Ectodermal cell (in vitro differentiated cells): ENCODE measurements at regions not wholly inside any gene's neighbourhood (a gene's known extent, or its start where the extent isn't known, plus 50 kb on each side); places are given as distances from the start of the nearest gene placed in this dataset.

Experiments
- H3K27ac ChIP-seq: 2 replicates; pipeline ENCODE4 v1.7.0; 2013; ENCODE audit warnings: mild to moderate bottlenecking, low read depth, low read length; ENCODE audit not compliant: insufficient read depth, poor library complexity, severe bottlenecking
- H3K27me3 ChIP-seq: 2 replicates; pipeline ENCODE4 v1.7.0; 2013; ENCODE audit warnings: mild to moderate bottlenecking, low read length; ENCODE audit not compliant: insufficient read depth, control insufficient read depth, poor library complexity, severe bottlenecking
- H3K36me3 ChIP-seq: one replicate; pipeline ENCODE4 v1.7.0; 2013; ENCODE audit warnings: low read length; ENCODE audit not compliant: control insufficient read depth, insufficient read depth
- H3K4me1 ChIP-seq: one replicate; pipeline ENCODE4 v1.7.0; 2013; ENCODE audit warnings: low read length; ENCODE audit not compliant: control insufficient read depth, insufficient read depth
- H3K4me3 ChIP-seq: 2 replicates; pipeline ENCODE4 v1.7.0; 2013; ENCODE audit warnings: low read depth, low read length, control low read depth; ENCODE audit not compliant: insufficient read depth
- H3K9me3 ChIP-seq: 2 replicates; pipeline ENCODE4 v1.7.0; 2013; ENCODE audit warnings: mild to moderate bottlenecking, low read length, moderate library complexity; ENCODE audit not compliant: control insufficient read depth
- WGBS, 2 experiments: methylation state at CpG; one replicate each; pipeline ENCODE4 v1.1.7; 2013; ENCODE audit warnings: missing lambda C conversion rate in 2 of 2; 5-methylcytosine and 5-hydroxymethylcytosine counted together

- 91 to 92% methylated on average over 25 of the region's 25 CpGs for WGBS, 2 experiments
- Histone ChIP-seq H3K4me1 (no peaks in the 10 kb centered on the region), H3K4me3 (no peak overlapping the region), H3K27ac (no peak overlapping the region), H3K9me3 (no peaks in the 10 kb centered on the region), H3K36me3 (no peaks in the 10 kb centered on the region), H3K27me3 (no peaks in the 10 kb centered on the region)
Measured at GRCh38 chr6:169839898-169840631, 88.6 kb downstream of the ERMARD start.

DNA sequence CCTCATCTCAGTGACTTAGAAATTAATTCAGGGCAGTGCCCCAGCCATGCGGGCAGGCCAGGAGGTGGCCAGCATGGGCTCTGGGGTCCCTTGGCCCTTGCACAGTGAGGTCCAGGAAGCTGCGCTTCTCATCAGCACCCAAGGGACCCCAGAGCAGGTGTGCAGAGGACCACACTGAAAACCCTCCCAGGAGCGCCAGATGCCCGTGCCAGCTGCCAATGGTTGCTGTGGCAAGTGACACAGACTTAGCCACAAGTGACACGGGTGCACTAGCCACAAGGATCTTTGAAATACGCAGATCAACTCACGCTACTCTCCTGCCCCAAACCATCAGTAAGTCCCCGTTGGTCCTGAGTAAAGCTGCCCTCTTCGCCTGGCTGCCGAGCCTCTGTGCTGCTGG lies 88.1 kb downstream of the ERMARD start:
- Histone ChIP-seq H3K27ac (no peak overlapping the region), H3K9me3 (no peaks in the 10 kb centered on the region), H3K36me3 (no peaks in the 10 kb centered on the region), H3K4me1 (no peaks in the 10 kb centered on the region), H3K27me3 (no peaks in the 10 kb centered on the region), H3K4me3 (no peak overlapping the region)
- 93 to 95% methylated on average over 10 of the region's 10 CpGs for WGBS, 2 experiments

DNA sequence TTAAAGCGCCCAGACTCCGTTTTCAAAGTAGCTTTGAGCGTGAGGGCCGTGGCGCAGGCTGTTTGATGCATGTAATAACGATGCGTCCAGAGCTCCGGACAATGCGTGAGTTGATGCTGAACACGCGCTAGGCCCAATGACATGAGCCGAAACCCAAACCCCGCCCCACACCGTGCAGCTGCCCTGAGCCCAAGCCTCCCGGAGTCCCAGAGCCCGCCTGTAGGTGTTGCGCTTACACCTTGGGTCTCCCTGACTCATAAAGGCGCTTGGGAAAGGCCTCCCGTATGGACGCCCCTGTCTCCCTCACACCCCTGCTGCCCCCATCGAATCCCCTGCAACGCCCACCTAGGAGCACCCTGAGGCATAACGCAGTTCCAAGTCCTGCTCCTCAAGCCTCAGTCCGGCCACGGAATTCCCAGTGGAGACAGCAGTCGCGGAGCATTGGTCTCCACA lies 87.6 kb downstream of the ERMARD start:
- WGBS, 2 experiments = 94% methylated on average over 27 of the region's 27 CpGs
- Histone ChIP-seq H3K27ac (no peak overlapping the region), H3K9me3 (no peaks in the 10 kb centered on the region), H3K36me3 (no peaks in the 10 kb centered on the region), H3K27me3 (no peaks in the 10 kb centered on the region), H3K4me3 (no peak overlapping the region), H3K4me1 (no peaks in the 10 kb centered on the region)

- Histone ChIP-seq H3K27ac (no peak overlapping the region), H3K4me3 (no peak overlapping the region), H3K27me3 (no peaks in the 10 kb centered on the region), H3K4me1 (no peaks in the 10 kb centered on the region), H3K36me3 (no peaks in the 10 kb centered on the region), H3K9me3 (no peaks in the 10 kb centered on the region)
- WGBS, 2 experiments = 93 to 95% methylated on average over 27 of the region's 27 CpGs
Measured at GRCh38 chr6:169838346-169839028, 87.1 kb downstream of the ERMARD start.

GRCh38 chr6:169837529-169838250 lies 86.3 kb downstream of the ERMARD start:
- no peaks in the 10 kb centered on the region for H3K4me1 ChIP-seq
- no peaks in the 10 kb centered on the region for H3K27me3 ChIP-seq
- H3K9me3 ChIP-seq = no peaks in the 10 kb centered on the region
- 92% methylated on average over 17 of the region's 17 CpGs for WGBS, 2 experiments
- no peaks in the 10 kb centered on the region for H3K36me3 ChIP-seq
- H3K4me3 ChIP-seq = no peak overlapping the region
- H3K27ac ChIP-seq = no peak overlapping the region

DNA sequence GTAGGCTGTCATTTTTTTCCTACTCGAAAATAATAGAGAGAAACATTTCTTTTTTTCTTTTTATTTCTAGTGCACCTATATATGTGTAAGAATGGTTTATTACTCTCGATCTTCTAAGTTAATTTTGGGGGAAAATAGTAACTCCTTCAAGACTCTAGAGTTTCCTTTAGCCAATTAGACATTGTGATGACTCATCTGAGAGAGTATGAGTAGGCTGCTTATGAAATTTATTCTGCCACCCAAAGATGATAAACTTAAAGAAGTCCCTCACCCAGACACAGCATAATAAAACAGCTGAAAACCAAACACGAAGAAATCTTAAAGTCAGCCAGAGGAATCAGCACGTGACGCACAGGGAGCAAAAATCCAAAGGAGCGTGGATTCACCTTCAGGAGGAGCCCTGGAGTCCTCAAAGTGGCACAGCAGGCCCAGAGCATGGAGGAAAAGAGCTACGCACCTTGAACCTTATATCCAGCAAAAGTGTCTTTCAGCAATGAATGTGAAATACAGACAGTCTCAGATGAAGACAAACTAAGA lies 81.9 kb downstream of the ERMARD start:
- H3K9me3 ChIP-seq = no peaks in the 10 kb centered on the region
- no peak overlapping the region for H3K27ac ChIP-seq
- no peak overlapping the region for H3K4me3 ChIP-seq
- 93 to 97% methylated on average over 5 to 7 of the region's 7 CpGs for WGBS, 2 experiments
- no peaks in the 10 kb centered on the region for H3K4me1 ChIP-seq
- no peaks in the 10 kb centered on the region for H3K36me3 ChIP-seq
- H3K27me3 ChIP-seq = peaks cover 8% of the 10 kb centered on the region

- Histone ChIP-seq H3K27ac (no peak overlapping the region), H3K9me3 (no peaks in the 10 kb centered on the region), H3K4me3 (no peak overlapping the region), H3K36me3 (no peaks in the 10 kb centered on the region), H3K4me1 (peaks cover 4% of the 10 kb centered on the region), H3K27me3 (peaks cover 8% of the 10 kb centered on the region)
- 88 to 89% methylated on average over 4 of the region's 4 CpGs for WGBS, 2 experiments
Measured at GRCh38 chr6:169832247-169832948, 81.0 kb downstream of the ERMARD start.

- H3K4me1 ChIP-seq = peaks cover 4% of the 10 kb centered on the region
- no peak overlapping the region for H3K27ac ChIP-seq
- WGBS, 2 experiments = 48% methylated on average over 32 of the region's 32 CpGs
- H3K27me3 ChIP-seq = peaks cover 8% of the 10 kb centered on the region
- H3K4me3 ChIP-seq = no peak overlapping the region
- no peaks in the 10 kb centered on the region for H3K9me3 ChIP-seq
- H3K36me3 ChIP-seq = no peaks in the 10 kb centered on the region
Measured at GRCh38 chr6:169831450-169832246, 80.2 kb downstream of the ERMARD start.
